HG02885 (cell line): ENCODE measurements at regions not wholly inside any gene's neighbourhood (a gene's known extent, or its start where the extent isn't known, plus 50 kb on each side); places are given as distances from the start of the nearest gene placed in this dataset.

ENCODE experiments used
- ATAC-seq: cut with Tn5 transposase; IDR thresholded peaks from one replicate; pipeline ENCODE4 v1.9.1; 2021; ENCODE audit warnings: mild to moderate bottlenecking; ENCODE audit not compliant: unreplicated experiment, poor library complexity

DNA sequence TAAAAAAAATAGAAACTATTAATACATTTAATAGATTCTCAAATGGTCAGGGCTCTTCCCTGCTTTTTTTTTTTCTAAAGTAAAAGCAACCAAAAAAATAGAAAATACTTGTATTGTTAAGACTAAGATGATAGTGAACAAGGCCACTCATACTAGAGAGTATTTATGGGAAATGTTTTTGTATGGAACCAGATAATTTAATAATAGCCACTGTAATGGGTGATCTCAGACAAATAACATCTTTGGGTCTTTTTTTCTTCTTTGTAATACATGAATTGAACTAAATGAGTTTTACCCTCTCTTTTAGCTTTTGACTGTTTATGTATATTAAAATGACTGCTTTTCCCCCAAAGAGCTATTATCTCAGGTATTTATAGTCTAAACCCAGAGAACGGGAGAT is 92.1 kb upstream of the ELOVL6 start:
- no peak for ATAC-seq

- no peak for ATAC-seq
Observed at GRCh38 chr4:110289601-110290100, 91.2 kb upstream of the ELOVL6 start.

GRCh38 chr4:110287130-110287529 is 88.7 kb upstream of the ELOVL6 start:
- peak; percentile 100 for ATAC-seq

DNA sequence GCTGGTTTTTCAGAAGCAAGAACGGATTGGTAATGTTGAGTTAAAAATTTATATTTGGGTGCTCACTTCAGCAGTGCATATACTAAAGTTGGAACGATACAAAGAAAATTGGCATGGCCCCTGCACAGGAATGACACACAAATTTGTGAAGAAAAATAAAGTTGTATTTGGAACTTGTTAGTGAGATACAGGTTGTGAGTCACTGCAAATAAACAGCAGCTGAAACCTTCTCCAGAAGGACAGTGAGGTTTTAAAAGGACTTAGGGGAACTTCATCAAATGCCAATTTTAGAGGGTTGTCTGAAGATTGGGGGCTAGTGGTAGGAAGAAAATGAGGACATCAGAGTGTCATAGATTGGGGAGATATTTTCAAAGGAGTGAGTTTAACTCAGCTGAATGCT is 79.7 kb upstream of the ELOVL6 start:
- no peak for ATAC-seq

DNA sequence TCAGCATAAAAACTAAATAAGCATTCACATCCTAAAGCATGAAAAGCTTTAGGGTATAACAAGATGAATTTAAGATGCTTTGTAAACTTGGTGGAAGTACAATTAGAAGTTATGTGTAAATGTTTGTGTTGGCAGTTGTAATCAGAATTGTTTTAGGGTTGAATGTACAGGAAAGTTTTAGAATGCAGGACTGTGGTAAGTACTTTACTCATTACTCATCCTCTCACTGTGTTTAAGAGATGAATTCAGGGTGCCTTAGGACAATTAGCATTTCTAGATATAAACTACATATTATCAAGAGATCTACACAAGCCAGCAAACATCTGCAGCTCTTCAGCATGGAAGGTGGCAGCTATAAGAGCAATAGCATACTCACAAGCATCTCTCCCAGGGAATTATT is 77.5 kb upstream of the ELOVL6 start:
- ATAC-seq = no peak

GRCh38 chr4:110271986-110272385 is 73.6 kb upstream of the ELOVL6 start:
- peak; percentile 77 for ATAC-seq

DNA sequence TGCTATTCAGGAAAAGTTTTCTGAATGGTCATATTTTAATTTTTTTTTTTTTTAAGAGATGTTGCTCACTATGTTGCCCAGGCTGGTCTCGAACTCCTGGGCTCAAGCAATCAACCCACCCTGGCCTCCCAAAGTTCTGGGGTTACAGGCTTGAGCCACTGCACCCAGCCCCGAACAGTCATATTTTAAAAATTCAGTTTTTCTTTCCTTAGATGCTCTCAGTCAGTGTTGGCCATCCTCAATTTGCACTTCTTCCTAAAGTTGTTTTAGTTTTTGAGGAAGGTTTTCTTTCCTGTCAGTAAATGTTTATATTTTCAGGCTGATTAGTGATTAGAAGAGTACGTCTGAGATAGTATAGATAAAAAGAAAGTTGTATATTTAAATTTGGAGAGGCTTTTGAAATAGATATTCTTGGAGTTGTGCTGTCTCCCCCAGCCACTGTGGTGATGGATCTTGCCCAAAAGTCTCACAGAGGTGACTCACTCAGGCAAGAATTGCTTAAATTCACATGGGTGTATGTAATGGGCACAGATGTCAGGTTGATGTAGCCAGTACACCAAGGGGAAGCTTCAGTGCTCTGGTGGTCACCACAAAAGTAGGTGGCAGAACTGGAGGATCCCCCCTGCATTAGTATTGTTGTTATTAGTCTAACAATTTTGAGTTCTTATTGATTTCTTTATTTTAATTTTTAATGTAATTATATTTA is 72.2 kb upstream of the ELOVL6 start:
- ATAC-seq = no peak

DNA sequence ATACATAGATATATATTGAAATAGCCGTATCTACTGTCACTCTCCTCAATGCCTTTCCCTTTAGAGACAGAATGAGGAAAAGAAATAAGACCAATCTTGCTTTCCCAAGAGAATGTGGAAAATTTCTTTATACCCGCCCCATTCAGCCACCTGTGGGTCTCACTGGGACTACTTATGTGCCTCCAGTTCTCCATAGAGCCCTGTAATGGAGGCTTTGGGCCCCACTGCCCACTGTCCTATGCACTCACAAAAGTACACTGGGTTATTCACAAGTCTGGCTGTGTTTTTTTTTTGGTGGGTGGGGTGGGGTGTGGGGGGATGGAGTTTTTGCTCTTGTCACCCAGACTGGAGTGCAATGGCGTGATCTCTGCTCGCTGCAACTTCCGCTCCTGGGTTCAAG is 70.4 kb upstream of the ELOVL6 start:
- ATAC-seq = no peak

DNA sequence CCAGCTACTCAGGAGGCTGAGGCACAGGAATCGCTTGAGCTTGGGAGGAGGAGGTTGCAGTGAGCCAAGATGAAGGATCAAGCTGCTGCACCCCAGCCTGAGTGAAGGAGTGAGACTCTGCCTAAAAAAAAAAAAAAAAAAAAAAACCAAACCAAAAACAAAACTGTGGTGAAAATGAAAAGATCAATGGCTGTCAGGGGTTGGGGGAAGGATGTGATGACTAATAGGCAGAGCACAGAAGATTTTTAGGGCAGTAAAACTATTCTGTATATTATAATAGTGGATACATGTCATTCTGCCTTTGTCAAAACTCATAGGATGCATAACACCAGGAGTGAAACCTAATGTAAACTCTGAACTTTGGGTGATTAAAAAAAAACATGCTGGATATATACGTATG is 69.9 kb upstream of the ELOVL6 start:
- peak; percentile 75 for ATAC-seq

GRCh38 chr4:110266136-110266535 is 67.7 kb upstream of the ELOVL6 start:
- ATAC-seq = no peak

- no peak for ATAC-seq
Observed at GRCh38 chr4:110265001-110265400, 66.6 kb upstream of the ELOVL6 start.

DNA sequence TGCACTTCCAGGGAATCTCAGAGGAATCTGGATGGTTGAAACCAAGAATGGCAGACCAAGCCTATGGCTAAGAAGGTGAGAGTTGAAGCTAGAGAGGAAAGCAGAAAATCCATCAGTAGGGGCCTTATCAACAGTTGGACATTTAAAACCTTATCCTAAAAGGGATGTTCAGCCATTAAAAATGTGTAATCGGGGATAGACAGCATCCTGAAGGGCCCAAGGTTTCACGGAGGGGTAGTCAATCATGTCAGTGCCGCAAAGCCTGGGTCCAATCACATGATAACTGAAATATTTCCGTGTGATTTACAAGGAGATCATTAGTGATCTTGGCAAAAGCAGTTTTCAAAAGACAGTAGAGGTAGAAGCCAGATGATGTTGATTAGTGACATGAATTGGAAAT is 61.9 kb upstream of the ELOVL6 start:
- ATAC-seq = no peak

- ATAC-seq = no peak
Observed at GRCh38 chr4:110250023-110250387, 51.6 kb upstream of the ELOVL6 start.

DNA sequence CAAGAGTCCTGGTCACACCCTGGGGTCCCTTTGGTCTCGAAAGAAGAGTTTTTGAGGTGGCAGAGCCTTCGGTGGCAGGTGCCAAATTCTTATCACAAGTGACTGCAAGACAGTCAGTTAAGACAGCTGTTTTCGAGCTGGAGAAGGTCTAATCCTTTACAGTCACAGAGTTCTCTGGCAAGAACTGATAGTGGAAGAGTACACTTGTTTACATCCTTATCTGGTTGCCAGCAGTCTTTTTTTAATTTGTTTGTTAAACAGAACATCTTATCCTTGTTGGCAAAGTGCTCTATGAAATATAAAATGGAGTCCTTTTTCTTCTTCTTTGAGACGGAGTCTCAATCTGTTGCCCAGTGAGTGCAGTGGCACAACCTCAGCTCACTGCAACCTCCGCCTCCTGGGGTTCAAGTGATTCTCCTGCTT is 50.4 kb upstream of the ELOVL6 start:
- no peak for ATAC-seq
